ENCODE measurements at regions not wholly inside any gene's neighbourhood (a gene's known extent, or its start where the extent isn't known, plus 50 kb on each side); places are given as distances from the start of the nearest gene placed in this dataset.

GRCh38 chr10:64537112-64537511, 1015.9 kb downstream of the REEP3 start:
- TF ChIP-seq CTCF (IDR thresholded peaks at IDR 0.05; ENCODE audit: low read depth, low read length, missing control alignments): no peak
- in situ Hi-C loops (cut with HindIII; ENCODE audit: low pct_ligation_motif_present, low sequenced_read_pairs): no loop called here

GRCh38 chr10:64537928-64538327, 1016.7 kb downstream of the REEP3 start:
- Histone ChIP-seq H3K36me3 (replicated peaks) (no peaks in the 10 kb centered on the region), H3K4me3 (ENCODE audit: low read depth, low read length) (no peak overlapping the region), H3K27ac (no peak overlapping the region), H3K27me3 (replicated peaks) (no peaks in the 10 kb centered on the region)
- in situ Hi-C loops (cut with HindIII; ENCODE audit: low pct_ligation_motif_present, low sequenced_read_pairs): no loop called here
- DNase-seq: no peak
- TF ChIP-seq CTCF (IDR thresholded peaks at IDR 0.05; ENCODE audit: low read depth, low read length, missing control alignments): no peak

More at GRCh38 chr10:64537112-64537511, 1015.9 kb downstream of the REEP3 start:
- H3K4me3 ChIP-seq (ENCODE audit: low read depth, low read length): no peak overlapping the region
- no peak overlapping the region for H3K27ac ChIP-seq
- no peaks in the 10 kb centered on the region for H3K27me3 ChIP-seq (replicated peaks)
- H3K36me3 ChIP-seq (replicated peaks): no peaks in the 10 kb centered on the region
- DNase-seq: no peak

- no peaks in the 10 kb centered on the region for H3K27me3 ChIP-seq (replicated peaks)
- H3K4me3 ChIP-seq (ENCODE audit: low read depth, low read length): no peak overlapping the region
- TF ChIP-seq CTCF (IDR thresholded peaks at IDR 0.05; ENCODE audit: low read depth, low read length, missing control alignments): no peak
- H3K36me3 ChIP-seq (replicated peaks): no peaks in the 10 kb centered on the region
- no peak overlapping the region for H3K27ac ChIP-seq
- in situ Hi-C loops (cut with HindIII; ENCODE audit: low pct_ligation_motif_present, low sequenced_read_pairs): no loop called here
- DNase-seq: no peak
Measured at GRCh38 chr10:64546073-64546472, 1024.9 kb downstream of the REEP3 start.

GRCh38 chr10:64547168-64547567, 1026.0 kb downstream of the REEP3 start:
- Histone ChIP-seq H3K27me3 (replicated peaks) (no peaks in the 10 kb centered on the region), H3K27ac (no peak overlapping the region), H3K4me3 (ENCODE audit: low read depth, low read length) (no peak overlapping the region), H3K36me3 (replicated peaks) (no peaks in the 10 kb centered on the region)
- no peak for DNase-seq
- in situ Hi-C loops (cut with HindIII; ENCODE audit: low pct_ligation_motif_present, low sequenced_read_pairs): no loop called here
- no peak for TF ChIP-seq CTCF (IDR thresholded peaks at IDR 0.05; ENCODE audit: low read depth, low read length, missing control alignments)

- H3K27ac ChIP-seq: no peak overlapping the region
- DNase-seq: no peak
- no peaks in the 10 kb centered on the region for H3K36me3 ChIP-seq (replicated peaks)
- in situ Hi-C loops (cut with HindIII; ENCODE audit: low pct_ligation_motif_present, low sequenced_read_pairs): no loop called here
- no peak overlapping the region for H3K4me3 ChIP-seq (ENCODE audit: low read depth, low read length)
- no peaks in the 10 kb centered on the region for H3K27me3 ChIP-seq (replicated peaks)
- no peak for TF ChIP-seq CTCF (IDR thresholded peaks at IDR 0.05; ENCODE audit: low read depth, low read length, missing control alignments)
Measured at GRCh38 chr10:64555666-64556065, 1034.5 kb downstream of the REEP3 start.

- TF ChIP-seq CTCF (IDR thresholded peaks at IDR 0.05; ENCODE audit: low read depth, low read length, missing control alignments): no peak
- H3K4me3 ChIP-seq (ENCODE audit: low read depth, low read length): no peak overlapping the region
- DNase-seq: no peak
- in situ Hi-C loops (cut with HindIII; ENCODE audit: low pct_ligation_motif_present, low sequenced_read_pairs): no loop called here
- no peaks in the 10 kb centered on the region for H3K27me3 ChIP-seq (replicated peaks)
- no peak overlapping the region for H3K27ac ChIP-seq
- H3K36me3 ChIP-seq (replicated peaks): no peaks in the 10 kb centered on the region
Measured at GRCh38 chr10:64558094-64558835, 1037.1 kb downstream of the REEP3 start.
